HepG2 (cell line): ENCODE measurements at regions not wholly inside any gene's neighbourhood (a gene's known extent, or its start where the extent isn't known, plus 50 kb on each side); places are given as distances from the start of the nearest gene placed in this dataset.

Experiments
- ATAC-seq: fragments of 200-7000 bp; cut with Tn5 transposase; 3 replicates; pipeline ENCODE4 v1.9.1; 2020; ENCODE audit warnings: mild to moderate bottlenecking, moderate library complexity
- BruUV-seq: library from RNA; stranded (reverse); fragments of 400-500 nt; replicated peaks from 2 replicates; lab custom pipeline; 2021; lab: Mats Ljungman, UMichigan
- CTCF ChIA-PET: fragments of 300-600 bp; formaldehyde crosslinking; extraction: SDS; loops from one replicate; lab custom pipeline; 2021; ENCODE audit warnings: low total read pairs, inconsistent platforms, low intra/inter-chr PET ratio; lab: Yijun Ruan, JAX
- POLR2A ChIA-PET: fragments of 350-600 bp; sonication (Branson Sonifier 250); formaldehyde crosslinking; loops from one replicate; lab custom pipeline; 2020; ENCODE audit warnings: antibody characterized with exemption, inconsistent platforms; lab: Yijun Ruan, JAX
- DNase-seq: peaks from one replicate; pipeline ENCODE4 v3.0.0-alpha.2; 2015; ENCODE audit warnings: low spot score
- FAIRE-seq: peaks from 3 replicates; lab custom pipeline; 2011; peaks lifted over from hg19 to GRCh38; lab: Jason Lieb, UNC
- H2AFZ ChIP-seq: one replicate; pipeline ENCODE4 v1.6.1; 2011; ENCODE audit warnings: low read length, inconsistent platforms
- H3K27ac ChIP-seq: fragments of 300-600 bp; 3 replicates; pipeline ENCODE4 v1.8.0; 2011; ENCODE audit warnings: mixed run types, mild to moderate bottlenecking, mixed read lengths, low read length, inconsistent platforms; ENCODE audit not compliant: insufficient read depth; ENCODE audit errors: extremely low read length
- H3K27me3 ChIP-seq, 2 experiments: fragments of 200-600 bp in 1 of 2; 2 replicates in 1 of 2; 3 replicates in 1 of 2; pipeline versions ENCODE4 v1.6.0 to v1.8.0; 2011; ENCODE audit warnings: low read length in 2 of 2, mild to moderate bottlenecking in 2 of 2, moderate library complexity in 2 of 2, inconsistent platforms in 1 of 2; ENCODE audit not compliant: insufficient read depth in 2 of 2, control insufficient read depth in 1 of 2
- H3K36me3 ChIP-seq, 2 experiments: fragments of 200-600 bp in 1 of 2; replicated peaks in 1 of 2; 2 replicates in 1 of 2; 3 replicates in 1 of 2; pipeline versions ENCODE4 v1.5.1 to v1.8.0; 2011; ENCODE audit warnings: low read length in 2 of 2, inconsistent platforms in 1 of 2; ENCODE audit not compliant: insufficient read depth in 2 of 2, control insufficient read depth in 1 of 2
- H3K4me1 ChIP-seq: 2 replicates; pipeline ENCODE4 v1.5.1; 2012; ENCODE audit warnings: low read length, inconsistent platforms; ENCODE audit not compliant: insufficient read depth
- H3K4me2 ChIP-seq: 2 replicates; pipeline ENCODE4 v1.6.0; 2011; ENCODE audit warnings: low read depth, low read length, inconsistent platforms
- H3K4me3 ChIP-seq, 3 experiments: fragments of 200-600 bp in 1 of 3; sonication (generic), shearing (Covaris generic) in 1 of 3; replicated peaks in 1 of 3; 2 replicates each; pipeline ENCODE4 v1.5.1; 2011 to 2016; ENCODE audit warnings: low read length in 3 of 3, inconsistent platforms in 2 of 3, low read depth in 2 of 3, mild to moderate bottlenecking in 2 of 3, control low read depth in 1 of 3, mixed read lengths in 1 of 3; ENCODE audit not compliant: insufficient read depth in 1 of 3
- H3K79me2 ChIP-seq: one replicate; pipeline ENCODE4 v1.6.1; 2011; ENCODE audit warnings: low read length, inconsistent platforms; ENCODE audit not compliant: insufficient read depth
- H3K9ac ChIP-seq: 2 replicates; pipeline ENCODE4 v1.6.0; 2011; ENCODE audit warnings: mild to moderate bottlenecking, low read depth, low read length, inconsistent platforms; ENCODE audit not compliant: insufficient read depth
- H3K9me3 ChIP-seq: 2 replicates; pipeline ENCODE4 v1.5.1; 2012; ENCODE audit warnings: mild to moderate bottlenecking, low read length
- H4K20me1 ChIP-seq: 2 replicates; pipeline ENCODE4 v1.6.0; 2011; ENCODE audit warnings: inconsistent platforms, mild to moderate bottlenecking, low read length, moderate library complexity; ENCODE audit not compliant: insufficient read depth
- ETV5 ChIP-seq: IDR thresholded peaks from 2 replicates; pipeline ENCODE4 v1.6.1; 2018; ENCODE audit warnings: missing biosample characterization, missing genetic modification reagents, inconsistent platforms, borderline replicate concordance
- GABPA ChIP-seq, 2 experiments: IDR thresholded peaks; 2 replicates each; pipeline ENCODE4 v1.6.1; 2011 to 2016; ENCODE audit warnings: low read depth in 2 of 2, low read length in 1 of 2, missing biosample characterization in 1 of 2, missing genetic modification characterization in 1 of 2
- KLF6 ChIP-seq: IDR thresholded peaks from 2 replicates; pipeline ENCODE4 v1.8.0; 2016; ENCODE audit warnings: missing biosample characterization, missing genetic modification reagents
- MYC ChIP-seq: sonication (generic); formaldehyde crosslinking; IDR thresholded peaks from 2 replicates; pipeline ENCODE4 v1.9.0; 2021; ENCODE audit warnings: missing genetic modification reagents, borderline replicate concordance
- NCOA1 ChIP-seq: sonication (generic); formaldehyde crosslinking; IDR thresholded peaks from 2 replicates; pipeline ENCODE4 v1.9.0; 2021; ENCODE audit warnings: missing genetic modification reagents
- NR2F2 ChIP-seq: IDR thresholded peaks from 2 replicates; pipeline ENCODE4 v1.6.1; 2012; ENCODE audit warnings: low read depth, inconsistent platforms, borderline replicate concordance
- ONECUT2 ChIP-seq: sonication (generic); formaldehyde crosslinking; IDR thresholded peaks from 2 replicates; pipeline ENCODE4 v1.4.0; 2020; ENCODE audit warnings: missing genetic modification reagents
- POGZ ChIP-seq: sonication (generic); formaldehyde crosslinking; IDR thresholded peaks from 2 replicates; pipeline ENCODE4 v1.4.0; 2020; ENCODE audit warnings: mild to moderate bottlenecking, missing genetic modification reagents
- SMYD3 ChIP-seq: sonication (generic); formaldehyde crosslinking; IDR thresholded peaks from 2 replicates; pipeline ENCODE4 v1.8.1; 2023; ENCODE audit warnings: mild to moderate bottlenecking, missing genetic modification reagents
- ZNF782 ChIP-seq: sonication (generic); formaldehyde crosslinking; IDR thresholded peaks from 2 replicates; pipeline ENCODE4 v1.4.0; 2020; ENCODE audit warnings: missing genetic modification reagents, mild to moderate bottlenecking, borderline replicate concordance
- WGBS: methylation state at CpG from one replicate; pipeline ENCODE4 v1.1.6; 2017; ENCODE audit warnings: low lambda C conversion rate; 5-methylcytosine and 5-hydroxymethylcytosine counted together
- in situ Hi-C: cut with HindIII; loops from 2 replicates; pipeline ENCODE4 v1.10.0; 2017; ENCODE audit warnings: low pct_unique_long_range_greater_than_20kb; ENCODE audit not compliant: extremely low pct_ligation_motif_present
- intact Hi-C: fragments of 100-400 bp; cut with micrococcal nuclease; formaldehyde crosslinking; loops from one replicate; pipeline ENCODE4 v1.10.0; 2022; ENCODE audit not compliant: unreplicated experiment
- TF ChIP-seq, protein P1 (sequence below): sonication (generic); formaldehyde crosslinking; IDR thresholded peaks from 2 replicates; pipeline ENCODE4 v1.5.0; 2020; ENCODE audit warnings: missing genetic modification reagents, mild to moderate bottlenecking, borderline replicate concordance
- TF ChIP-seq, protein P2 (sequence below): sonication (generic); formaldehyde crosslinking; IDR thresholded peaks from 2 replicates; pipeline ENCODE4 v1.5.1; 2020; ENCODE audit warnings: missing genetic modification reagents, mild to moderate bottlenecking, borderline replicate concordance

DNA sequence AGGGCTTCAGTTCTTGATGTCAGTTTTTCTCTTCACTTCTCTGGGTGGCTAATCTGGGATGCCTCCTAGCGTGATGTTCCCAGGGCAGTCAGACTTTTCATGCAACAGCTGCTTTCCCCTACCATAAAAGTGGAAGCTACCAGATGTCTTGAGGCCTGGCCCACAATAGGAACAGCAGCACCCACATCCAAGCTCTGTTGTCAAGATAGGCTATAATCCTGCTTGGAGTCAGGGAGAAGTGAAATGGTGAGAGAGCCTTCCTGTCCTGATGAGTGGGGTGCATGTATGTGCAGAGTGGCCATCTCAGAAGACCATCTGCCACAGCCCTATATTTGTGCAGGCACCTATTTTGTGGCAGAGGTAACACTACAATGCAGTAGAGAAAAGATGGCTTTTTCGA, 108.0 kb downstream of the HTR5A start:
- POLR2A ChIA-PET: no interaction called here
- Histone ChIP-seq H2AFZ (no peak overlapping the region), H3K9ac (no peak overlapping the region), H3K4me1 (no peaks in the 10 kb centered on the region), H3K27me3 (peaks cover 0 to 5% of the 10 kb centered on the region in 2 experiments; a peak in 1 of 5 replicates), H3K4me2 (no peak overlapping the region), H3K9me3 (peaks cover 8% of the 10 kb centered on the region; the same call in 1 of the 2 replicates), H3K27ac (no peak overlapping the region), H3K36me3 (no peaks in the 10 kb centered on the region), H3K4me3 (no peak overlapping the region), H3K79me2 (no peaks in the 10 kb centered on the region), H4K20me1 (no peaks in the 10 kb centered on the region)
- CTCF ChIA-PET: no interaction called here
- WGBS: 5% methylated on average over 2 of the region's 2 CpGs
- no peak for ATAC-seq
- no TSS peak for BruUV-seq
- no peak for FAIRE-seq
- in situ Hi-C loops: no loop called here
- intact Hi-C loops: no loop called here
- TF ChIP-seq POGZ: no peak
- TF ChIP-seq KLF6 (CRISPR knock-in tag): no peak
- no peak for TF ChIP-seq NR2F2
- no peak for TF ChIP-seq ZNF782
- TF ChIP-seq, protein P1, sequence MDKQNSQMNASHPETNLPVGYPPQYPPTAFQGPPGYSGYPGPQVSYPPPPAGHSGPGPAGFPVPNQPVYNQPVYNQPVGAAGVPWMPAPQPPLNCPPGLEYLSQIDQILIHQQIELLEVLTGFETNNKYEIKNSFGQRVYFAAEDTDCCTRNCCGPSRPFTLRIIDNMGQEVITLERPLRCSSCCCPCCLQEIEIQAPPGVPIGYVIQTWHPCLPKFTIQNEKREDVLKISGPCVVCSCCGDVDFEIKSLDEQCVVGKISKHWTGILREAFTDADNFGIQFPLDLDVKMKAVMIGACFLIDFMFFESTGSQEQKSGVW: no peak
- no peak for TF ChIP-seq MYC (CRISPR knock-in tag)
- TF ChIP-seq, protein P2, sequence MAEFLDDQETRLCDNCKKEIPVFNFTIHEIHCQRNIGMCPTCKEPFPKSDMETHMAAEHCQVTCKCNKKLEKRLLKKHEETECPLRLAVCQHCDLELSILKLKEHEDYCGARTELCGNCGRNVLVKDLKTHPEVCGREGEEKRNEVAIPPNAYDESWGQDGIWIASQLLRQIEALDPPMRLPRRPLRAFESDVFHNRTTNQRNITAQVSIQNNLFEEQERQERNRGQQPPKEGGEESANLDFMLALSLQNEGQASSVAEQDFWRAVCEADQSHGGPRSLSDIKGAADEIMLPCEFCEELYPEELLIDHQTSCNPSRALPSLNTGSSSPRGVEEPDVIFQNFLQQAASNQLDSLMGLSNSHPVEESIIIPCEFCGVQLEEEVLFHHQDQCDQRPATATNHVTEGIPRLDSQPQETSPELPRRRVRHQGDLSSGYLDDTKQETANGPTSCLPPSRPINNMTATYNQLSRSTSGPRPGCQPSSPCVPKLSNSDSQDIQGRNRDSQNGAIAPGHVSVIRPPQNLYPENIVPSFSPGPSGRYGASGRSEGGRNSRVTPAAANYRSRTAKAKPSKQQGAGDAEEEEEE (CRISPR knock-in tag): no peak
- TF ChIP-seq NCOA1 (CRISPR knock-in tag): no peak
- no peak for TF ChIP-seq ONECUT2
- TF ChIP-seq SMYD3: no peak
- TF ChIP-seq ETV5 (CRISPR knock-in tag): no peak
- no peak for TF ChIP-seq GABPA (IDR thresholded peaks at IDR 0.05; ENCODE audit: low read depth, low read length)
- TF ChIP-seq GABPA (CRISPR knock-in tag; IDR thresholded peaks at IDR 0.05; ENCODE audit: low read depth): no peak
- no peak for DNase-seq
